ENCODE measurements at regions not wholly inside any gene's neighbourhood (a gene's known extent, or its start where the extent isn't known, plus 50 kb on each side); places are given as distances from the start of the nearest gene placed in this dataset.

DNA sequence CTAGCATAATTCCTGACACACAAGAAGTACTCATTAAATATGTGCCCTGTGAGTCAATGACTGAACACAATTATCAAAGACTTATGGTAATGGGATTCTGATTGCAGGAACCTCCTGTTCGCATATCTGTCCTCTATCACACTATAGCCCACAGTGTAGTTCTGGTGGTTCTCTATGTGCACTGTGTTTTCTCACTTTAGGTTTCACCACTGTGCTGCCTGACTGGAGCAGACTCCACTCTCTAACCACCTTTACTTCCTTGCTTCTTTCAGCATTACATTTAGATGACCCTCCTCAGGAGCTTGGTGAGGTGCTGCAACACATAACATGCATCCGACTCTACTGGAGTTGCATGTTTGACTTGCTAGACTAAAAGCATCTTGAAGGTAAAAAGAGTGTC is 777.1 kb downstream of the SQOR start:
- no peaks in the 10 kb centered on the region for H3K27me3 ChIP-seq (ENCODE audit: low read length)
- H3K9ac ChIP-seq (ENCODE audit: low read length): no peak overlapping the region
- no peak for TF ChIP-seq EZH2phosphoT487 (conservative IDR thresholded peaks at IDR 0.05; ENCODE audit: low read length)
- TF ChIP-seq, protein P1, sequence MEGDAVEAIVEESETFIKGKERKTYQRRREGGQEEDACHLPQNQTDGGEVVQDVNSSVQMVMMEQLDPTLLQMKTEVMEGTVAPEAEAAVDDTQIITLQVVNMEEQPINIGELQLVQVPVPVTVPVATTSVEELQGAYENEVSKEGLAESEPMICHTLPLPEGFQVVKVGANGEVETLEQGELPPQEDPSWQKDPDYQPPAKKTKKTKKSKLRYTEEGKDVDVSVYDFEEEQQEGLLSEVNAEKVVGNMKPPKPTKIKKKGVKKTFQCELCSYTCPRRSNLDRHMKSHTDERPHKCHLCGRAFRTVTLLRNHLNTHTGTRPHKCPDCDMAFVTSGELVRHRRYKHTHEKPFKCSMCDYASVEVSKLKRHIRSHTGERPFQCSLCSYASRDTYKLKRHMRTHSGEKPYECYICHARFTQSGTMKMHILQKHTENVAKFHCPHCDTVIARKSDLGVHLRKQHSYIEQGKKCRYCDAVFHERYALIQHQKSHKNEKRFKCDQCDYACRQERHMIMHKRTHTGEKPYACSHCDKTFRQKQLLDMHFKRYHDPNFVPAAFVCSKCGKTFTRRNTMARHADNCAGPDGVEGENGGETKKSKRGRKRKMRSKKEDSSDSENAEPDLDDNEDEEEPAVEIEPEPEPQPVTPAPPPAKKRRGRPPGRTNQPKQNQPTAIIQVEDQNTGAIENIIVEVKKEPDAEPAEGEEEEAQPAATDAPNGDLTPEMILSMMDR (IDR thresholded peaks at IDR 0.05; ENCODE audit: insufficient read depth, low read length, poor library complexity, severe bottlenecking): no peak
- H3F3A ChIP-seq (ENCODE audit: insufficient read depth): no peaks in the 10 kb centered on the region
- H3K79me2 ChIP-seq (ENCODE audit: insufficient read depth, low read length): no peaks in the 10 kb centered on the region
- no peak overlapping the region for H3K4me3 ChIP-seq (ENCODE audit: insufficient read depth, low read length, poor library complexity, severe bottlenecking)
- no peaks in the 10 kb centered on the region for H3K9me2 ChIP-seq (replicated peaks; ENCODE audit: insufficient read depth, low read length)
- no peak overlapping the region for H3K4me2 ChIP-seq (ENCODE audit: low read depth, low read length, poor library complexity, severe bottlenecking)
- no peaks in the 10 kb centered on the region for H4K20me1 ChIP-seq (ENCODE audit: low read depth, low read length)
- no peak overlapping the region for H2AFZ ChIP-seq (ENCODE audit: low read depth, low read length, severe bottlenecking)
- H3K36me3 ChIP-seq (ENCODE audit: low read length): no peaks in the 10 kb centered on the region
- no peak overlapping the region for H3K27ac ChIP-seq (ENCODE audit: low read depth, low read length)
- H3K9me3 ChIP-seq (ENCODE audit: insufficient read depth, low read length): no peaks in the 10 kb centered on the region

DNA sequence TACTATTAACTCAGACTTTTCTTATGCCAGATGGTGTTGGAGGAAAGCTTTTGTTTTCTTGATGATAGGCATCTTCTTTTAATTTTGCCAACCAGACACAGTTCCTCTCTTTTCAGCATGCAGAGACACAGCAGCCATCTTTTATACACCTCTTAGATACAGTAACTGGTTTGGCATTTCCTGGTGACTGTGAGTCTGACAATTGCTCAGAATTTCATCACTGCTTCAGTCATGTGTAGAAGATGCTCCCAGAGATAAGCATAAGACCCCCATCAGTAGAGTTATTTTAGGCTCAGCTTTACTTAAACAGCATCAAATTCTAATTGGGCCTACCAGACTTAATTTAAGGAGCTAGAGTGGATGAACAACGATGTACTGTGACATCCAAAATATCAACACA is 779.0 kb downstream of the SQOR start:
- Histone ChIP-seq H3K36me3 (ENCODE audit: low read length) (no peaks in the 10 kb centered on the region), H3K27me3 (ENCODE audit: low read length) (no peaks in the 10 kb centered on the region), H3K4me2 (ENCODE audit: low read depth, low read length, poor library complexity, severe bottlenecking) (no peak overlapping the region), H3K27ac (ENCODE audit: low read depth, low read length) (no peak overlapping the region), H3F3A (ENCODE audit: insufficient read depth) (no peaks in the 10 kb centered on the region), H3K9me2 (replicated peaks; ENCODE audit: insufficient read depth, low read length) (no peaks in the 10 kb centered on the region), H3K79me2 (ENCODE audit: insufficient read depth, low read length) (no peaks in the 10 kb centered on the region), H3K9me3 (ENCODE audit: insufficient read depth, low read length) (no peaks in the 10 kb centered on the region), H2AFZ (ENCODE audit: low read depth, low read length, severe bottlenecking) (no peak overlapping the region), H3K4me3 (ENCODE audit: insufficient read depth, low read length, poor library complexity, severe bottlenecking) (no peak overlapping the region), H3K9ac (ENCODE audit: low read length) (no peak overlapping the region), H4K20me1 (ENCODE audit: low read depth, low read length) (no peaks in the 10 kb centered on the region)
- no peak for TF ChIP-seq EZH2phosphoT487 (conservative IDR thresholded peaks at IDR 0.05; ENCODE audit: low read length)

DNA sequence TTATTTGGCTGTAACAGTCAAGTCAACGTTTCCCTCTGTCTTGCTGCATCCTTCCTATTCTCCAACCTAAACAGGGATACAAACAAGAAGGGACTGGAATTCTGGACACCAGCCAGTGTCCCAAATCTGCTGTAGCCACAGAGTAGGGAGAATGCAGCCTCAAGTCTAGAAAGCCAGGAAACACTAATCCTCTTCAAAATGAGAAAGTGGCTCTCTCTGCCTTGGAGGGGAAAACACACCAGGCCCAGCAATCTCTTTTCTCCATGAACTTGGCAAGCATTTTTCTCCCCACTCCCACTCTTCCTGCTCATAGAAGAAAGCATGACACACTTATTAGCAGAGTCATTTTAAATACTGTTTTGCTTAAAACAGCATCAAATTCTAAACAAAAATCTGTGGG is 781.7 kb downstream of the SQOR start:
- Histone ChIP-seq H4K20me1 (ENCODE audit: low read depth, low read length) (no peaks in the 10 kb centered on the region), H3K36me3 (ENCODE audit: low read length) (no peaks in the 10 kb centered on the region), H3K27me3 (ENCODE audit: low read length) (no peaks in the 10 kb centered on the region), H3K79me2 (ENCODE audit: insufficient read depth, low read length) (no peaks in the 10 kb centered on the region), H3K4me3 (ENCODE audit: insufficient read depth, low read length, poor library complexity, severe bottlenecking) (no peak overlapping the region), H3K4me2 (ENCODE audit: low read depth, low read length, poor library complexity, severe bottlenecking) (no peak overlapping the region), H2AFZ (ENCODE audit: low read depth, low read length, severe bottlenecking) (no peak overlapping the region), H3K27ac (ENCODE audit: low read depth, low read length) (no peak overlapping the region), H3K9me2 (replicated peaks; ENCODE audit: insufficient read depth, low read length) (no peaks in the 10 kb centered on the region), H3F3A (ENCODE audit: insufficient read depth) (no peaks in the 10 kb centered on the region), H3K9me3 (ENCODE audit: insufficient read depth, low read length) (no peaks in the 10 kb centered on the region), H3K9ac (ENCODE audit: low read length) (no peak overlapping the region)
- no peak for TF ChIP-seq EZH2phosphoT487 (conservative IDR thresholded peaks at IDR 0.05; ENCODE audit: low read length)
- TF ChIP-seq, protein P1 (IDR thresholded peaks at IDR 0.05; ENCODE audit: insufficient read depth, low read length, poor library complexity, severe bottlenecking): no peak

- Histone ChIP-seq H4K20me1 (ENCODE audit: low read depth, low read length) (no peaks in the 10 kb centered on the region), H3K9ac (ENCODE audit: low read length) (no peak overlapping the region), H3K79me2 (ENCODE audit: insufficient read depth, low read length) (no peaks in the 10 kb centered on the region), H3K4me3 (ENCODE audit: insufficient read depth, low read length, poor library complexity, severe bottlenecking) (no peak overlapping the region), H3K4me2 (ENCODE audit: low read depth, low read length, poor library complexity, severe bottlenecking) (no peak overlapping the region), H3K27me3 (ENCODE audit: low read length) (no peaks in the 10 kb centered on the region), H2AFZ (ENCODE audit: low read depth, low read length, severe bottlenecking) (no peak overlapping the region), H3F3A (ENCODE audit: insufficient read depth) (no peaks in the 10 kb centered on the region), H3K36me3 (ENCODE audit: low read length) (no peaks in the 10 kb centered on the region), H3K9me3 (ENCODE audit: insufficient read depth, low read length) (no peaks in the 10 kb centered on the region), H3K27ac (ENCODE audit: low read depth, low read length) (no peak overlapping the region), H3K9me2 (replicated peaks; ENCODE audit: insufficient read depth, low read length) (no peaks in the 10 kb centered on the region)
- TF ChIP-seq, protein P1 (IDR thresholded peaks at IDR 0.05; ENCODE audit: insufficient read depth, low read length, poor library complexity, severe bottlenecking): no peak
- no peak for TF ChIP-seq EZH2phosphoT487 (conservative IDR thresholded peaks at IDR 0.05; ENCODE audit: low read length)
Measured at GRCh38 chr15:46420990-46421389, 786.2 kb downstream of the SQOR start.

Data from SU-DHL-6 (cell line).